T-helper 2 cell treated with Interferon-gamma antibody and Interleukin-4, amounts not matched to agents 5 μg/mL and 100 μg/mL, for 36 hours (primary cell): ENCODE measurements at regions not wholly inside any gene's neighbourhood (a gene's known extent, or its start where the extent isn't known, plus 50 kb on each side); places are given as distances from the start of the nearest gene placed in this dataset.
"Not testable (repeated sequence)": the region's sequence is repeated elsewhere in the genome, so short reads cannot be mapped to it uniquely, and the experiment has no call there.

Source experiments
- DNase-seq: peaks from one replicate; pipeline ENCODE4 v3.0.0; 2021; ENCODE audit warnings: low spot score
- H3K27ac Mint-ChIP-seq: one replicate; pipeline ENCODE4 v1.8.0; 2021; ENCODE audit warnings: mild to moderate bottlenecking, mixed read lengths
- H3K27me3 Mint-ChIP-seq: one replicate; pipeline ENCODE4 v1.8.0; 2021; ENCODE audit warnings: low read depth, mixed read lengths
- H3K36me3 Mint-ChIP-seq: one replicate; pipeline ENCODE4 v1.8.0; 2021; ENCODE audit warnings: low read depth, mixed read lengths
- H3K4me1 Mint-ChIP-seq: one replicate; pipeline ENCODE4 v1.8.0; 2021; ENCODE audit warnings: low read depth, mixed read lengths
- H3K4me3 Mint-ChIP-seq: one replicate; pipeline ENCODE4 v1.8.0; 2022; ENCODE audit warnings: mild to moderate bottlenecking, moderate library complexity, mixed read lengths
- H3K9me3 Mint-ChIP-seq: one replicate; pipeline ENCODE4 v1.8.0; 2021; ENCODE audit warnings: mixed read lengths

- H3K4me1 Mint-ChIP-seq, result peaks cover 2% of the 10 kb centered on the region
- H3K27me3 Mint-ChIP-seq, result no peaks in the 10 kb centered on the region
- no peak overlapping the region for H3K4me3 Mint-ChIP-seq
- H3K27ac Mint-ChIP-seq, result no peak overlapping the region
- H3K36me3 Mint-ChIP-seq, result no peaks in the 10 kb centered on the region
- DNase-seq, result no peak
- peaks cover 4% of the 10 kb centered on the region for H3K9me3 Mint-ChIP-seq
Observed at GRCh38 chr12:107501681-107502080, 183.9 kb upstream of the PWP1 start.

- Mint-ChIP-seq H3K27ac (no peak overlapping the region), H3K9me3 (no peaks in the 10 kb centered on the region), H3K4me3 (no peak overlapping the region), H3K36me3 (no peaks in the 10 kb centered on the region), H3K4me1 (peaks cover 2% of the 10 kb centered on the region), H3K27me3 (no peaks in the 10 kb centered on the region)
- no peak for DNase-seq
Observed at GRCh38 chr12:107503129-107503855, 182.3 kb upstream of the PWP1 start.

GRCh38 chr12:107503887-107504885 is 181.4 kb upstream of the PWP1 start:
- peaks cover 2% of the 10 kb centered on the region for H3K4me1 Mint-ChIP-seq

GRCh38 chr12:107509421-107509820 is 176.2 kb upstream of the PWP1 start:
- Mint-ChIP-seq H3K27ac (no peak overlapping the region), H3K4me1 (peaks cover 1% of the 10 kb centered on the region), H3K27me3 (no peaks in the 10 kb centered on the region), H3K9me3 (no peaks in the 10 kb centered on the region), H3K4me3 (no peak overlapping the region), H3K36me3 (no peaks in the 10 kb centered on the region)
- DNase-seq, result no peak

More at GRCh38 chr12:107503887-107504885, 181.4 kb upstream of the PWP1 start:
- no peak for DNase-seq
- Mint-ChIP-seq H3K36me3 (no peaks in the 10 kb centered on the region), H3K4me3 (no peak overlapping the region), H3K27ac (no peak overlapping the region), H3K27me3 (no peaks in the 10 kb centered on the region), H3K9me3 (no peaks in the 10 kb centered on the region)

- Mint-ChIP-seq H3K4me3 (no peak overlapping the region), H3K36me3 (no peaks in the 10 kb centered on the region), H3K27me3 (no peaks in the 10 kb centered on the region), H3K9me3 (no peaks in the 10 kb centered on the region), H3K27ac (no peak overlapping the region), H3K4me1 (peaks cover 6% of the 10 kb centered on the region)
- no peak for DNase-seq
Observed at GRCh38 chr12:107510211-107510610, 175.4 kb upstream of the PWP1 start.

GRCh38 chr12:107511292-107511691 is 174.3 kb upstream of the PWP1 start:
- H3K4me1 Mint-ChIP-seq, result peaks cover 11% of the 10 kb centered on the region
- no peak overlapping the region for H3K27ac Mint-ChIP-seq
- no peaks in the 10 kb centered on the region for H3K27me3 Mint-ChIP-seq
- no peak for DNase-seq
- no peak overlapping the region for H3K4me3 Mint-ChIP-seq
- no peaks in the 10 kb centered on the region for H3K36me3 Mint-ChIP-seq
- H3K9me3 Mint-ChIP-seq, result no peaks in the 10 kb centered on the region

GRCh38 chr12:107512391-107512790 is 173.2 kb upstream of the PWP1 start:
- no peak overlapping the region for H3K4me3 Mint-ChIP-seq
- peaks cover 11% of the 10 kb centered on the region for H3K4me1 Mint-ChIP-seq
- no peaks in the 10 kb centered on the region for H3K36me3 Mint-ChIP-seq
- no peaks in the 10 kb centered on the region for H3K27me3 Mint-ChIP-seq
- H3K27ac Mint-ChIP-seq, result no peak overlapping the region
- peaks cover 1% of the 10 kb centered on the region for H3K9me3 Mint-ChIP-seq
- DNase-seq, result no peak

- Mint-ChIP-seq H3K27ac (no peak overlapping the region), H3K27me3 (no peaks in the 10 kb centered on the region), H3K9me3 (peaks cover 7% of the 10 kb centered on the region), H3K36me3 (no peaks in the 10 kb centered on the region), H3K4me3 (no peak overlapping the region), H3K4me1 (peaks cover 11% of the 10 kb centered on the region)
- DNase-seq, result no peak
Observed at GRCh38 chr12:107513184-107513583, 172.4 kb upstream of the PWP1 start.

GRCh38 chr12:107513636-107514400 is 171.8 kb upstream of the PWP1 start:
- H3K27ac Mint-ChIP-seq, result no peak overlapping the region

GRCh38 chr12:107514887-107515445 is 170.6 kb upstream of the PWP1 start:
- no peak for DNase-seq
- Mint-ChIP-seq H3K27ac (no peak overlapping the region), H3K9me3 (peaks cover 7% of the 10 kb centered on the region)

More at GRCh38 chr12:107513636-107514400, 171.8 kb upstream of the PWP1 start:
- H3K4me3 Mint-ChIP-seq, result no peak overlapping the region
- H3K9me3 Mint-ChIP-seq, result peaks cover 7% of the 10 kb centered on the region
- DNase-seq, result no peak
- H3K36me3 Mint-ChIP-seq, result no peaks in the 10 kb centered on the region
- H3K4me1 Mint-ChIP-seq, result peaks cover 11% of the 10 kb centered on the region
- no peaks in the 10 kb centered on the region for H3K27me3 Mint-ChIP-seq

GRCh38 chr12:107515446-107515958 is 170.1 kb upstream of the PWP1 start:
- H3K4me3 Mint-ChIP-seq, result no peak overlapping the region
- peaks cover 11% of the 10 kb centered on the region for H3K4me1 Mint-ChIP-seq

More at GRCh38 chr12:107514887-107515445, 170.6 kb upstream of the PWP1 start:
- no peaks in the 10 kb centered on the region for H3K27me3 Mint-ChIP-seq
- no peaks in the 10 kb centered on the region for H3K36me3 Mint-ChIP-seq
- no peak overlapping the region for H3K4me3 Mint-ChIP-seq
- peaks cover 11% of the 10 kb centered on the region for H3K4me1 Mint-ChIP-seq

GRCh38 chr12:107517816-107518215 is 167.8 kb upstream of the PWP1 start:
- Mint-ChIP-seq H3K36me3 (peaks cover 14% of the 10 kb centered on the region), H3K9me3 (peaks cover 14% of the 10 kb centered on the region), H3K4me1 (peaks cover 11% of the 10 kb centered on the region)
- not testable (repeated sequence) for H3K27me3 Mint-ChIP-seq, H3K4me3 Mint-ChIP-seq, DNase-seq, H3K27ac Mint-ChIP-seq

More at GRCh38 chr12:107515446-107515958, 170.1 kb upstream of the PWP1 start:
- Mint-ChIP-seq H3K27ac (no peak overlapping the region), H3K27me3 (no peaks in the 10 kb centered on the region), H3K9me3 (peaks cover 7% of the 10 kb centered on the region), H3K36me3 (no peaks in the 10 kb centered on the region)
- DNase-seq, result peak; percentile 12

GRCh38 chr12:107518868-107519267 is 166.7 kb upstream of the PWP1 start:
- Mint-ChIP-seq H3K4me1 (peaks cover 10% of the 10 kb centered on the region), H3K4me3 (no peak overlapping the region), H3K36me3 (peaks cover 14% of the 10 kb centered on the region), H3K27me3 (no peaks in the 10 kb centered on the region), H3K27ac (no peak overlapping the region), H3K9me3 (peaks cover 14% of the 10 kb centered on the region)
- no peak for DNase-seq
